Neural cell (in vitro differentiated cells): ENCODE measurements at regions not wholly inside any gene's neighbourhood (a gene's known extent, or its start where the extent isn't known, plus 50 kb on each side); places are given as distances from the start of the nearest gene placed in this dataset.

Experiments
- H2AFZ ChIP-seq: fragments of 200-600, 300-800 bp; sonication (generic), shearing (Covaris generic); 2 replicates; pipeline ENCODE4 v1.6.0; 2014; ENCODE audit warnings: low read depth, mild to moderate bottlenecking, antibody characterized with exemption, low read length, moderate library complexity
- H3F3A ChIP-seq: fragments of 200-600 bp; shearing (Covaris generic); 2 replicates; pipeline ENCODE4 v1.6.1; 2016; ENCODE audit warnings: mild to moderate bottlenecking, moderate library complexity, mixed read lengths, antibody characterized with exemption, low read length; ENCODE audit not compliant: insufficient read depth, poor library complexity, severe bottlenecking
- H3K27ac ChIP-seq: fragments of 200-600, 300-800 bp; sonication (generic), shearing (Covaris generic); 2 replicates; pipeline ENCODE4 v1.5.1; 2014; ENCODE audit warnings: mild to moderate bottlenecking, low read length, moderate library complexity
- H3K27me3 ChIP-seq: fragments of 300-800, 200-600 bp; sonication (generic), shearing (Covaris generic); 2 replicates; pipeline ENCODE4 v1.6.0; 2014; ENCODE audit warnings: mild to moderate bottlenecking, low read depth, low read length, moderate library complexity; ENCODE audit not compliant: insufficient read depth
- H3K36me3 ChIP-seq: fragments of 300-800, 200-600 bp; sonication (generic), shearing (Covaris generic); 2 replicates; pipeline ENCODE4 v1.5.1; 2014; ENCODE audit warnings: mild to moderate bottlenecking, antibody characterized with exemption, low read length, moderate library complexity; ENCODE audit not compliant: insufficient read depth
- H3K4me2 ChIP-seq: fragments of 300-800, 200-600 bp; sonication (generic), shearing (Covaris generic); 2 replicates; pipeline ENCODE4 v1.6.0; 2014; ENCODE audit warnings: mild to moderate bottlenecking, low read length
- H3K4me3 ChIP-seq: fragments of 300-800, 200-600 bp; sonication (generic), shearing (Covaris generic); 2 replicates; pipeline ENCODE4 v1.5.1; 2014; ENCODE audit warnings: mild to moderate bottlenecking, low read length, moderate library complexity
- H3K79me2 ChIP-seq: fragments of 200-600 bp; shearing (Covaris generic); replicated peaks from 2 replicates; pipeline ENCODE4 v1.6.0; 2014; ENCODE audit warnings: mild to moderate bottlenecking, low read length, moderate library complexity; ENCODE audit not compliant: insufficient read depth
- H3K9ac ChIP-seq: fragments of 300-800, 200-600 bp; sonication (generic), shearing (Covaris generic); 2 replicates; pipeline ENCODE4 v1.6.1; 2016; ENCODE audit warnings: mild to moderate bottlenecking, low read length, mixed read lengths
- H3K9me2 ChIP-seq: fragments of 200-600 bp; shearing (Covaris generic); 2 replicates; pipeline ENCODE4 v1.6.1; 2016; ENCODE audit warnings: mild to moderate bottlenecking, low read length, mixed read lengths; ENCODE audit not compliant: insufficient read depth
- H3K9me3 ChIP-seq: fragments of 200-600, 300-800 bp; sonication (generic), shearing (Covaris generic); 2 replicates; pipeline ENCODE4 v1.6.1; 2016; ENCODE audit warnings: mild to moderate bottlenecking, mixed run types, low read length, moderate library complexity, mixed read lengths
- H4K20me1 ChIP-seq: fragments of 200-600 bp; shearing (Covaris generic); 2 replicates; pipeline ENCODE4 v1.6.1; 2016; ENCODE audit warnings: mild to moderate bottlenecking, mixed run types; ENCODE audit not compliant: insufficient read depth
- CTCF ChIP-seq: fragments of 450-650 bp; IDR thresholded peaks from 2 replicates; pipeline ENCODE4 v1.5.1; 2014; ENCODE audit warnings: antibody characterized with exemption, mild to moderate bottlenecking, moderate library complexity; ENCODE audit not compliant: poor library complexity, severe bottlenecking
- EP300 ChIP-seq: fragments of 450-650 bp; conservative IDR thresholded peaks from 2 replicates; pipeline ENCODE4 v1.6.1; 2014; ENCODE audit warnings: antibody characterized with exemption, mild to moderate bottlenecking, moderate library complexity; ENCODE audit not compliant: poor library complexity, severe bottlenecking
- EZH2 ChIP-seq: fragments of 200-600, 300-800 bp; shearing (Covaris generic), sonication (generic); IDR thresholded peaks from 2 replicates; pipeline ENCODE4 v1.6.1; 2014; ENCODE audit warnings: antibody characterized with exemption, low read length, borderline replicate concordance, mild to moderate bottlenecking; ENCODE audit not compliant: insufficient read depth, poor library complexity, severe bottlenecking
- MXI1 ChIP-seq: fragments of 450-650 bp; conservative IDR thresholded peaks from 2 replicates; pipeline ENCODE4 v1.6.1; 2014; ENCODE audit warnings: antibody characterized with exemption, mild to moderate bottlenecking; ENCODE audit not compliant: poor library complexity, severe bottlenecking
- POLR2AphosphoS5 ChIP-seq: IDR thresholded peaks from 2 replicates; pipeline ENCODE4 v1.6.1; 2012
- RAD21 ChIP-seq: fragments of 450-650 bp; conservative IDR thresholded peaks from 2 replicates; pipeline ENCODE4 v1.6.1; 2014; ENCODE audit warnings: antibody characterized with exemption, mild to moderate bottlenecking, moderate library complexity
- REST ChIP-seq: IDR thresholded peaks from 2 replicates; pipeline ENCODE4 v1.6.1; 2012; ENCODE audit warnings: borderline replicate concordance
- SMC3 ChIP-seq: fragments of 450-650 bp; conservative IDR thresholded peaks from 2 replicates; pipeline ENCODE4 v1.6.1; 2014; ENCODE audit warnings: antibody characterized with exemption, mild to moderate bottlenecking, moderate library complexity; ENCODE audit not compliant: poor library complexity
- TAF1 ChIP-seq: IDR thresholded peaks from 2 replicates; pipeline ENCODE4 v1.6.1; 2012; ENCODE audit warnings: low read depth

- Histone ChIP-seq H3K9me2 (no peaks in the 10 kb centered on the region), H3K4me2 (no peak overlapping the region), H3K9ac (no peak overlapping the region), H3K36me3 (no peaks in the 10 kb centered on the region), H3F3A (no peaks in the 10 kb centered on the region), H3K9me3 (no peaks in the 10 kb centered on the region), H3K4me3 (no peak overlapping the region), H3K27ac (no peak overlapping the region), H2AFZ (no peak overlapping the region), H3K27me3 (no peaks in the 10 kb centered on the region), H4K20me1 (no peaks in the 10 kb centered on the region), H3K79me2 (no peaks in the 10 kb centered on the region)
- TF ChIP-seq EP300 (no peak), SMC3 (no peak), TAF1 (no peak), RAD21 (no peak), EZH2 (no peak), REST (no peak), CTCF (no peak), POLR2AphosphoS5 (no peak), MXI1 (no peak)
Measured at GRCh38 chr9:563200-563599, 278.3 kb upstream of the DMRT1 start.

- Histone ChIP-seq H3F3A (no peaks in the 10 kb centered on the region), H3K36me3 (no peaks in the 10 kb centered on the region)
Measured at GRCh38 chr9:565528-565927, 276.0 kb upstream of the DMRT1 start.

More at GRCh38 chr9:565528-565927, 276.0 kb upstream of the DMRT1 start:
- Histone ChIP-seq H4K20me1 (no peaks in the 10 kb centered on the region), H3K9ac (no peak overlapping the region), H3K4me2 (no peak overlapping the region), H3K9me2 (no peaks in the 10 kb centered on the region), H3K27me3 (no peaks in the 10 kb centered on the region), H3K9me3 (no peaks in the 10 kb centered on the region), H3K4me3 (no peak overlapping the region), H3K79me2 (no peaks in the 10 kb centered on the region), H2AFZ (no peak overlapping the region), H3K27ac (no peak overlapping the region)
- TF ChIP-seq EZH2 (no peak), EP300 (no peak), MXI1 (no peak)
